ENCODE measurements at regions not wholly inside any gene's neighbourhood (a gene's known extent, or its start where the extent isn't known, plus 50 kb on each side); places are given as distances from the start of the nearest gene placed in this dataset.

DNA sequence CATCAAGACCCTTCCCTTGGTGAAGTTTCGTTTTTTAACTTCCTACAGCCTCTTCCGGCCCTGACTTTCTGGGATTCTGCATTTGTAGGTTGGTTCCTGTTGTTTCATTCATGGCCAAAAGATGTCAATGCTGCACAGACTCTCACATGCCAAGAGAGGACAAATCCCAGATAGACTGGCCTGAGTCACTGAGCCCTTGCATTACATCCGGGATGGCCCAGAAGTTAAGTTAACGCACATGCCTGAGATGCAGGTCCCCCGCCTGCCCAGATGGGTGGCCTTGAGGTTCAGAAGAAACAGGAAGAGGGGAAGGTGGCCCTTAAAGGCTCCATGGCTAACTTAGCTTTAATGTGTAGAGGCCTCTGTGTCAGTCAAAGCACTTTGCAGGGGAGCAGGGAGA is 51.6 kb upstream of the SRGAP3 start:
- no peak for DNase-seq

DNA sequence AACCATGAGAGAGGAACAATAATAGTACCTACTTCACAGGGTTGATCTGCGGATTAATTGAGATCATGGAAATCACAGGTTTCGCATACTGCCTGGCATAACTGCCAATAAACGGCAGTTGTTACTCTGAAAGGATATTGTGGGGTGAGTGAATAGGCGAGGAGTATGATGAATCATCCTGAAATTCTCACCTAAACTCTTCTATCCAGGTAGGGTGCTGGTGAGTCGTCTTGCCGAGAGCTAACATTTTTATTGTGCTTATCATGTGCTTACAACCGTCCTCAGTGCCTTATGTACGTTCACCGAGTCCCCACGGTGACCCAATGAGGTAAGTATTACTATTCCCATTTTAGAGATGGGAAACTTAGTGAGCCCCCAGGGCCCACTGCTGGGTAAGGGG is 52.4 kb upstream of the SRGAP3 start:
- DNase-seq, result no peak

DNA sequence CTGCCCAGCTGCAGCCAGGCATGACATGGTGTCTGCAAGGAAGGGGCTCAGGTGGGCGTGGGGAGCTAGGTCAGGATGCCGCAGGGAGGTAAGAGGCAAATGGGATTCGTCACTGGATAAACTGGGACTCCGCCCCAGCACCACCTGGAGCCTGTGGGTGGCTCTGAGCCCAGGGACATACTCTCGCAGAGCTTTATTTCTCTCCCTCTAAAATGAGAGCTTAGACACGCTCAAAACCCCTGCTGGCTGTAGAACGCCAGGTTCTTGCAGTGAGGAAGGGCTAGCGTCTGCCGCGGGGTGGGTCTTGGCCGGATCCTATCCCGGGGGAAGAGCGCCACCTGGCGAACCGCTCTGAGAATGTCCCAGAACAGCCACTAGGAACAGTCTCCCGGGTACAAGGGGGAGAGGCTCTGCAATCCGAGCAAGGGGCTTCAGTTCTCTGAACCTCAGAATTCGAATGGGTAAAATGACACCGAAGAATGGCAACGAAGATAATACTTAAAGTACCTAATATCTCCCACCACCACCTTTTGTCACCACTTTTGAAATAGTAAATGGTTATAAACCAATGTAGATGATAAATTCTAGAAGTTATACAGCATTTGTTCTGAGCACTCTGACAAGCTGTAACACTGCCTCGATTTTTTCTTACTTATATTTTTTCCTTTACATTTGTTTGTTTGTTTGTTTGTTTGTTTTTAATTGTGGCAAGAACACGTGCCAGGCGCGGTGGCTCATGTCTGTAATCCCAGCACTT is 53.2 kb upstream of the SRGAP3 start:
- DNase-seq, result peak; percentile 7

DNA sequence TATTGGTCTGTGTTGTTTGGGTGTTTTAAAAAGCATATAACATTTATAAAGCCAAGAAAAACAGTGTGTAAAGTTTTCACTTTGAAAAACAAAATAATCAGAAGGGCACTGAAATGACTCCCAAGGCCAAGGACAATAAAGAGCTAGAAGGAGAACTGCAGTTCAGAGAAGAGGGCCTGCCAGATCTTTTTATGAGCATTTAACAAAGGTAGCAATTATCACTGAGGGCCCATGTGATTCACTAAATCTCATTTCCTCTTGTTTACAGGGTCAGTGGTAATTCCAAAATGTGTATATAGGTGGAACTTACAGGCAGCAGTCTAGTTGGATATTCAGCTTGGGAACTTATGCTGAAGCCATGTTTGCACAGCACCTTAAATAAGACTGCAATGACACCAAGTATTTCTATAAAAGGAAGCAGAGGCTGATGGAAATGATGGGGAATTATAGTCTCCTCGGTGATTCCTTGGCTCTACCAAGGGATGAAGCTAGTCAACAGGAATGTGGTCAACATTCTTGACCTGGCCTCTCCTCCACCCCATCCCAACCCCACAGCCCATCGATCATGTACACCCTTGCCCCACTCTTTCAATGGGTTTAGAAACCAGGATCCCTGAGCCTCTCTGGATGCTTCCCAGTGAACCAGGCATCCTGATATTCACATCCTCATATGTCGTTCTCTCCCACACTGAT is 54.4 kb upstream of the THUMPD3 start:
- DNase-seq, result no peak

DNA sequence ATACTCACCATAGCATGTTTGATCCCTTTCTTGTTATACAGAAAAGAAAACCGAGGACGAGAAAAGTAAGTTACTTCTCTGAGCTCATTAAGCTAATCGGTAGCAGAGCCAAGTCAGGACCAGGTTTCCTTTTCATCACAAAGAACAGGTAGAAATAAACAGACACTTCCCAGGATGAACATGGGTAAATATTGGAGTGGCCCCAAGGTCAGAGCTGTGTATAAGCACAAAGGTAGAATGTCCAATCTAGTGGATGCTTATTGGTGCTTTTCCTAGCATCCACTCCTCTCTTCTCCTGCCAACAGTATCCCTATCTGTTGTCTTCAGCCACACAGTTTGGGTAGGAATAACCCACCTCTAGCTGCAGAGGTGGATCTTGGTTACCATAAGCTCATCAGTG is 52.8 kb upstream of the THUMPD3 start:
- no peak for DNase-seq

DNA sequence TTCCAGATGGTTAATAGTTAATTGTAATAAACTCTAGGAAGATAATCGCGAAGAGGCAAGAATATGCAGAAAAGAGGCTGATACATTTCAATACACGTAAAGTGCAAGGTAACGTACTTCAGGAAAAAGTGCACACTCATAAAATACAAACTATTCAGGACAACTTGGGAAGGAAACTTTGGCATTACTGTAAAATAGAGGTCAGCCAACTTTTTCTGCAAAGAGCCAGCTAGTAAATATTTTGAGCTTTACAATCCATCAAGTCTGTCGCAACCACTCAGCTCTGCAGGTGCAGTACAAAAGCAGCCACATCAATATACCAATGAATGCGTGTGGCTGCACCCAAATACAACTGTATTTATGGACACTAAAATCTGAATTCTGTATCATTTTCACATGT is 51.6 kb upstream of the THUMPD3 start:
- DNase-seq, result no peak
